ENCODE measurements at regions not wholly inside any gene's neighbourhood (a gene's known extent, or its start where the extent isn't known, plus 50 kb on each side); places are given as distances from the start of the nearest gene placed in this dataset.

DNA sequence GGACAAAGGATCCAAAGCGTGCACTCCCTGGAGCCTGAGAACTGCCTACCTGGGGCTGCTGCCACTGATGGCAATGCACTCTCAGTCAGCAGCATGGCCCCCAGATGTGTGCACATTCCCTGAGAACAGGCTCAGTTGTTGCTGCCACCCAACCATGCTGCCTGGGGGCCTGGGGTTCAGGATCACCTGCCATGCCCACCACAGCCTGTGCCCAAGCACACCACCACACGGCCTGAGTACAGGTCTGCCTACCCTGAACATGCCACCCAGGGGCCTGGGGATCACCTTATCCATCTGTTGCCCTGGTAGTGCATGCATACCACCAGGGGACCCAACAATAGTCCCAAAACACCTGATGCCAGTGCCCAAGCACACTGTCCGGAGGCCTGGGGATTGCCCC lies 1174.5 kb downstream of the SORCS1 start:
- no peak overlapping the region for H3K4me3 Mint-ChIP-seq
- H3K27me3 Mint-ChIP-seq (ENCODE audit: low read depth) = no peaks in the 10 kb centered on the region

DNA sequence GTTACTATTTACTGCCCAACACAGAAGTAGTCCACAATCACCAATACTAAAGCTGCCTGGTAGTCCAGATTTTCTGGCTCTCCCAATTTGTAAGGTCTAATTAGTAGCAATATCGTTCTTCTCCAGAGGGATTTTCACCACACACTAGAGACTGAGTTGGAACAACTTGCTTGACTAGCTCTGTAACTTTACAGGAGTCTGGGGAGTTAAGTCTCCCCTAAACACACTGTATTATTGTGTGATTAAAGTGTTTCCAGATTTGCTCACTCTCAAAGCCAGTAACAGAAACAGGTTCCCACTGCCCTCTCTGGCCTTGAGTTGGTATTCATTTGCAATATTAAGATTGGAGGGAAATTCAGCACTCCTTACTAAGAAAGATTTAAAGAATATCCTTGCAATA lies 1175.7 kb downstream of the SORCS1 start:
- no peak for ATAC-seq
- CTCF ChIA-PET = interaction anchor here (1.5 kb wide), 1 partner anchor 15 kb away, joined by 3 read pairs; no protein-coding TSS in a partner anchor
- Mint-ChIP-seq H3K27ac (no peak overlapping the region), H3K27me3 (ENCODE audit: low read depth) (no peaks in the 10 kb centered on the region), H3K36me3 (no peaks in the 10 kb centered on the region), H3K4me1 (peaks cover 4% of the 10 kb centered on the region; the same call in 1 of the 2 replicates), H3K9me3 (no peaks in the 10 kb centered on the region), H3K4me3 (no peak overlapping the region)
- no peak for DNase-seq (ENCODE audit: low spot score)
- POLR2A ChIA-PET = no interaction called here
- TF ChIP-seq ESRRA (CRISPR knock-in tag; IDR thresholded peaks at IDR 0.05; ENCODE audit: borderline replicate concordance) = no peak
- no peak for TF ChIP-seq JAZF1 (CRISPR knock-in tag; IDR thresholded peaks at IDR 0.05)
- TF ChIP-seq ZNF396 (CRISPR knock-in tag; IDR thresholded peaks at IDR 0.05; ENCODE audit: borderline replicate concordance) = no peak
- TF ChIP-seq FOXP1 (CRISPR knock-in tag; IDR thresholded peaks at IDR 0.05; ENCODE audit: borderline replicate concordance) = no peak
- TF ChIP-seq, protein P1, sequence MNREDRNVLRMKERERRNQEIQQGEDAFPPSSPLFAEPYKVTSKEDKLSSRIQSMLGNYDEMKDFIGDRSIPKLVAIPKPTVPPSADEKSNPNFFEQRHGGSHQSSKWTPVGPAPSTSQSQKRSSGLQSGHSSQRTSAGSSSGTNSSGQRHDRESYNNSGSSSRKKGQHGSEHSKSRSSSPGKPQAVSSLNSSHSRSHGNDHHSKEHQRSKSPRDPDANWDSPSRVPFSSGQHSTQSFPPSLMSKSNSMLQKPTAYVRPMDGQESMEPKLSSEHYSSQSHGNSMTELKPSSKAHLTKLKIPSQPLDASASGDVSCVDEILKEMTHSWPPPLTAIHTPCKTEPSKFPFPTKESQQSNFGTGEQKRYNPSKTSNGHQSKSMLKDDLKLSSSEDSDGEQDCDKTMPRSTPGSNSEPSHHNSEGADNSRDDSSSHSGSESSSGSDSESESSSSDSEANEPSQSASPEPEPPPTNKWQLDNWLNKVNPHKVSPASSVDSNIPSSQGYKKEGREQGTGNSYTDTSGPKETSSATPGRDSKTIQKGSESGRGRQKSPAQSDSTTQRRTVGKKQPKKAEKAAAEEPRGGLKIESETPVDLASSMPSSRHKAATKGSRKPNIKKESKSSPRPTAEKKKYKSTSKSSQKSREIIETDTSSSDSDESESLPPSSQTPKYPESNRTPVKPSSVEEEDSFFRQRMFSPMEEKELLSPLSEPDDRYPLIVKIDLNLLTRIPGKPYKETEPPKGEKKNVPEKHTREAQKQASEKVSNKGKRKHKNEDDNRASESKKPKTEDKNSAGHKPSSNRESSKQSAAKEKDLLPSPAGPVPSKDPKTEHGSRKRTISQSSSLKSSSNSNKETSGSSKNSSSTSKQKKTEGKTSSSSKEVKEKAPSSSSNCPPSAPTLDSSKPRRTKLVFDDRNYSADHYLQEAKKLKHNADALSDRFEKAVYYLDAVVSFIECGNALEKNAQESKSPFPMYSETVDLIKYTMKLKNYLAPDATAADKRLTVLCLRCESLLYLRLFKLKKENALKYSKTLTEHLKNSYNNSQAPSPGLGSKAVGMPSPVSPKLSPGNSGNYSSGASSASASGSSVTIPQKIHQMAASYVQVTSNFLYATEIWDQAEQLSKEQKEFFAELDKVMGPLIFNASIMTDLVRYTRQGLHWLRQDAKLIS (CRISPR knock-in tag; IDR thresholded peaks at IDR 0.05; ENCODE audit: borderline replicate concordance) = no peak
- TF ChIP-seq NR3C1 (CRISPR knock-in tag; conservative IDR thresholded peaks at IDR 0.05; ENCODE audit: low read depth) = no peak
- no peak for TF ChIP-seq MAX (CRISPR knock-in tag; IDR thresholded peaks at IDR 0.05)
- no peak for TF ChIP-seq NFYB (CRISPR knock-in tag; conservative IDR thresholded peaks at IDR 0.05; ENCODE audit: low read depth)
- TF ChIP-seq ERG (CRISPR knock-in tag; IDR thresholded peaks at IDR 0.05) = no peak
- TF ChIP-seq ATF1 (CRISPR knock-in tag; IDR thresholded peaks at IDR 0.05) = no peak

More for the DNA sequence above, 1174.5 kb downstream of the SORCS1 start:
- DNase-seq (ENCODE audit: low spot score) (no peak), ATAC-seq (no peak)
- Mint-ChIP-seq H3K36me3 (no peaks in the 10 kb centered on the region), H3K4me1 (no peaks in the 10 kb centered on the region), H3K27ac (no peak overlapping the region), H3K9me3 (no peaks in the 10 kb centered on the region)
- POLR2A ChIA-PET = no interaction called here
- no peak for TF ChIP-seq MXD4 (CRISPR knock-in tag; IDR thresholded peaks at IDR 0.05; ENCODE audit: borderline replicate concordance)
- TF ChIP-seq FOXP1 (CRISPR knock-in tag; IDR thresholded peaks at IDR 0.05; ENCODE audit: borderline replicate concordance) = no peak
- no peak for TF ChIP-seq ESRRA (CRISPR knock-in tag; IDR thresholded peaks at IDR 0.05; ENCODE audit: borderline replicate concordance)
- no peak for TF ChIP-seq GTF2I (CRISPR knock-in tag; conservative IDR thresholded peaks at IDR 0.05)
- TF ChIP-seq ZNF121 (CRISPR knock-in tag; IDR thresholded peaks at IDR 0.05) = no peak
- TF ChIP-seq MLX (CRISPR knock-in tag; IDR thresholded peaks at IDR 0.05) = no peak
- no peak for TF ChIP-seq ZNF425 (CRISPR knock-in tag; conservative IDR thresholded peaks at IDR 0.05)
- TF ChIP-seq KAT7 (CRISPR knock-in tag; IDR thresholded peaks at IDR 0.05; ENCODE audit: borderline replicate concordance) = no peak
- TF ChIP-seq NR3C1 (CRISPR knock-in tag; conservative IDR thresholded peaks at IDR 0.05; ENCODE audit: low read depth) = no peak
- no peak for TF ChIP-seq ERG (CRISPR knock-in tag; IDR thresholded peaks at IDR 0.05)
- TF ChIP-seq FOXJ3 (CRISPR knock-in tag; IDR thresholded peaks at IDR 0.05; ENCODE audit: borderline replicate concordance) = no peak
- TF ChIP-seq ZNF671 (CRISPR knock-in tag; IDR thresholded peaks at IDR 0.05) = no peak
- TF ChIP-seq MAX (CRISPR knock-in tag; IDR thresholded peaks at IDR 0.05) = no peak
- TF ChIP-seq, protein P2, sequence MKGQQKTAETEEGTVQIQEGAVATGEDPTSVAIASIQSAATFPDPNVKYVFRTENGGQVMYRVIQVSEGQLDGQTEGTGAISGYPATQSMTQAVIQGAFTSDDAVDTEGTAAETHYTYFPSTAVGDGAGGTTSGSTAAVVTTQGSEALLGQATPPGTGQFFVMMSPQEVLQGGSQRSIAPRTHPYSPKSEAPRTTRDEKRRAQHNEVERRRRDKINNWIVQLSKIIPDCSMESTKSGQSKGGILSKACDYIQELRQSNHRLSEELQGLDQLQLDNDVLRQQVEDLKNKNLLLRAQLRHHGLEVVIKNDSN (CRISPR knock-in tag; IDR thresholded peaks at IDR 0.05) = no peak
- CTCF ChIA-PET = interaction anchor here (1.5 kb wide), 1 partner anchor 16 kb away, joined by 3 read pairs; no protein-coding TSS in a partner anchor
